ENCODE measurements at regions not wholly inside any gene's neighbourhood (a gene's known extent, or its start where the extent isn't known, plus 50 kb on each side); places are given as distances from the start of the nearest gene placed in this dataset.
"Not testable (repeated sequence)": the region's sequence is repeated elsewhere in the genome, so short reads cannot be mapped to it uniquely, and the experiment has no call there.

DNA sequence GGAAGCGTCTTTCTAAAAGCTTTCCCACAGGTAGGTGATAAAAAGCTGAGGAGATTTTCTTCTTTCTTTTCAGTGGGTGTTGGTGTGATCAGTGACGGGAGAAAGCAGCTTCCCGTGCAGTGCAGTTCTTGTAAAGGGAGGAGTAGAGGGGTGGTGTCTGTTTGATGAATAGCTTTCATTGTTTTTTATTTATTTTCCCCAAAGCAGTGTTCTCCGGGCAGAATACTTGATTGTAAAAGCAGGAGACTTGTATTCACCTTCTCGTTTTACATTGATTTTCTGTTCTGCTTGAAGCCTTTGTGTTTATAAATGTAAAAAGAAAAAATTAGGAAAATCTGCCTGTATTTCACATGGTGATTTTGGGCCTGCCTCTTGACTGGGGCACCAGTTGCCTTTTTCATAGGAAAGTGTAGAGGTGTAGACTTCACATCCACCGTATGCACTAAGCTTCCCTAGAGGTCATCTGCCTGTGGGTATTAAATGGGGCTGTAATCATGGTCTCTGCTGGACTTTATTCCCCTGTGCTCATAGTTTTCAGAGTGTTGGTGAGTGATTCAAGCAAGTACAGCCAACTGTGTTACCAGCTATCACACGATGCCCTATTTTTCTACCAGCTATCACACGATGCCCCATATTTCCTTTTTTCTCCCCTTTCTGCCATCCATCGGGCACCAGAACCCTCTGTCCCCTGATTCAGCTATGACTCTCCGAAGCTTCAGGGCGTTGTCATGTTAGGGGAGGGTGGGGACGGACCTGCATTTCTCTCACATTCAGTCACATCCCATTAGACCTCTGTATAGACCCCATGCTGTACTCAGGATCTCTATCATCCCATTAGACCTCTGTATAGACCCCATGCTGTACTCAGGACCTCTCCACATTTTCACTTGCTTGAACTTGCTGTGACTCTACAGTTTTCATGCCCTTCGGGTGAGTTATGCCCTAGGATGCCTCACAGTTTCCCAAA lies 526.5 kb downstream of the TRIML1 start:
- DNase-seq (ENCODE audit: low read depth) = no peak

- DNase-seq (ENCODE audit: low read depth) = not testable (repeated sequence)
Observed at GRCh38 chr4:188678691-188679090, 539.5 kb downstream of the TRIML1 start.

GRCh38 chr4:188680004-188680666 lies 540.9 kb downstream of the TRIML1 start:
- DNase-seq (ENCODE audit: low read depth) = no peak

- no peak for DNase-seq (ENCODE audit: low read depth)
Observed at GRCh38 chr4:188680667-188681063, 541.4 kb downstream of the TRIML1 start.

DNA sequence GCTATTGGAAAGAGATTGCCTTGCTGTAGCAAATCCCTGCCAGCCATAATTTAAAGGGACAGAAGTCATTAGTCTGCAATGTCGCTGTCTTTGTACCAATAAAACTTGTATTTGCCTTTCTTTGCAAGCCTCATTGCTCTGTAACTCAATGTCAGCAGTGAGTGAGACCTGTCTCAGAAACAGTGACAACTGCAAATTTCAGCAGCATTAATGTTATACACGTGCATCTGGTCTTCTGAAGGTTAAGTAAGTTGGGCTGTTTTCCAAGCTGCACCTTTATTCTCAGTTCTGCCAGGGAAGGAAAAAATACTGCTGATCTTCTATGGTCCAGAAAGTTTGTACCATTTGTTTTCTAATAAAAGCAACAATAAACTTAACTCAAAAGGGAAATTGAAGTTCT lies 543.1 kb downstream of the TRIML1 start:
- DNase-seq (ENCODE audit: low read depth) = no peak

DNA sequence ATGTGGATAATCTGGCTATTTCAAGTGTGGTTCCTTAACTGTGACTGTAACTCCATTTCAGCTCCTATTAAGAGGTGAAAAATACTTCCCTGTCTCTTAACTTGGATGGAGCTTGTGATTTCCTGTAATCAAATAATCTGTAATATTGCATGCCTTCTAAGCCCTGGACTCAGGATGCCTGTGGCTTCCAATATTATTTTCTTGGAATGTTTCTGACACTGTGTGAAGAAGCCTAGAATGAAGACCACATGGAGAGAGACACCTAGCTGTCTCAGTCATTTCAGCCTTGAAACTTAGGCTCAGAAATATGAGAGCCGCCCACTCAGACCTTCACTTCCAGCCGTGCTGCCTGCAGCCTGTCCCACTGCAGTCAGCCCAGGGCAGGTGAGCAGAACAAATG lies 544.3 kb downstream of the TRIML1 start:
- no peak for DNase-seq (ENCODE audit: low read depth)

- DNase-seq (ENCODE audit: low read depth) = no peak
Observed at GRCh38 chr4:188688956-188689355, 549.7 kb downstream of the TRIML1 start.

- no peak for DNase-seq (ENCODE audit: low read depth)
Observed at GRCh38 chr4:188691811-188692210, 552.6 kb downstream of the TRIML1 start.

DNA sequence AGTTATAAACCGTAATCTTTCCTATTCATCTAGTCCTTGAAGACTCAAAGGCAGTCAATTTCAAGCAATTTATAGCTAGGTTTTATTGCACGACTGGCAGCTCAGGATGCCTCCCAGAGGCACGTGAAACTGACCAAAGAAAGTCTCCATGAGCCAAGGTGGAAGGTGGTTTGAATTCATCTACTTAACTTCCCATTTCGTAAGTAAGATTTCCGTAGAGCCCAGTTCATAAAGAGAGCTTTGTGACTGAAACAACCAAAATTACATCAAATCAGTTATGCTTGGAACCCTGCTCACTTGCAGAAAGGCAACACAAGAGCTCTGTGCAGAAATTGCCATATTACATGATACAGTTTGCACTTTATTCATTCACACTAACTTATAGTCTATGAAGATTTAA lies 556.0 kb downstream of the TRIML1 start:
- DNase-seq (ENCODE audit: low read depth) = no peak

DNA sequence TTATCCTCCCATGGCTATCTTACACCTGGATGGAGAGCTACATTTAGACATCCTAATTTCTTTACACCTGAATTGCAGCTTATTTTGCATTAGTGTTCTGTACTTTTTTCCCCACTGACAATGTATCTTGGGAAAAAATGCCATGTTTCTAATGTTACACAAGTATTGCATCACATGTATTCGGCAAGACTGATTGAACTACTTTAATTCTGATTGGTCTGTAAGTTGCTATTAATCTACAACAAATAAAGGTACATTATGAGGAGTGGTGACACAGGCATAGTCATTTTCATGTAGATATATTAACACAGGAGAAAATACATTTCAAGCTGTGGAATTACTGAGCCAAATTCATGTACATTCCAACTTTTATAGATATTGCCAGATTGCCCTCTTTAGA lies 558.0 kb downstream of the TRIML1 start:
- no peak for DNase-seq (ENCODE audit: low read depth)

- DNase-seq (ENCODE audit: low read depth) = no peak
Observed at GRCh38 chr4:188701952-188702351, 562.7 kb downstream of the TRIML1 start.

- no peak for DNase-seq (ENCODE audit: low read depth)
Observed at GRCh38 chr4:188704288-188704687, 565.0 kb downstream of the TRIML1 start.

GRCh38 chr4:188707036-188707435 lies 567.8 kb downstream of the TRIML1 start:
- no peak for DNase-seq (ENCODE audit: low read depth)

GRCh38 chr4:188714501-188714900 lies 575.3 kb downstream of the TRIML1 start:
- DNase-seq (ENCODE audit: low read depth) = no peak

GRCh38 chr4:188714907-188715306 lies 575.7 kb downstream of the TRIML1 start:
- DNase-seq (ENCODE audit: low read depth) = no peak

DNA sequence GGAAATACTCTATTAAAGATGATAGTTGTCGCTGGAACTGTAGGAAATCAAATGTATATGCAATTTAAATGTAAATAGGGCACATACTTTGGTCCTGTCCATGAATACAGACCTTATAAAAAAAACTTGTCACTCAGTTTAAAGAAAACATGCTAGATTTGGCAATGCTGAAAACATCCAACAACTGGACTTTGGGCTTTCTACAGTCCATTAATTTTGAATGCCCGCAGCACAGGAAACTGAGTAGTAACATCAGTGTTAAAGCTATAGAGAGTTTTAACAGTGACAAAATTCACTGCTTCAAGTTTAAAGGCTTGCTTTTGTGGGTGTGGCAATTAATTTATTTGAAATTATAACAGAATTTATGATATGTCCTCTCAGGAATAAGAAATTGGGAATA lies 578.4 kb downstream of the TRIML1 start:
- DNase-seq (ENCODE audit: low read depth) = no peak

DNA sequence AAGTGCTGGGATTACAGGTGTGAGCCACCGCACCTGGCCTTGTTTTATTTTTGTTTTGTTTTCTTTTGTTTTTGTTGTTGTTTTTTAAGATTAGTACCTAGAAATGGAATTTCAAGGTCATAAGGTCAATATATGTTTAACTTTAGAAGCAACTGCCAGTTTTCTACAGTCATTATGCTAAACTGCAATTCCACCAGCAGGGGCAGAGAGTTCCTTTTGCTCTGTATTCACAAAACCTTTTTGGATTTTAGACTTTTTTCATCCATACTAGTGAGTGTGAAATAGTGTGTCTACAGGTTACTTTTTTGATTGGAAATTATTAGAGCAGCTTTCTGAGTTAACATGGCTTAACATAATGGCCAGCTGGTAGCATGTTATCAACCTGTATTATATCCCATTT lies 580.6 kb downstream of the TRIML1 start:
- DNase-seq (ENCODE audit: low read depth) = no peak

GRCh38 chr4:188722911-188723310 lies 583.7 kb downstream of the TRIML1 start:
- no peak for DNase-seq (ENCODE audit: low read depth)

GRCh38 chr4:188727746-188728145 lies 588.5 kb downstream of the TRIML1 start:
- DNase-seq (ENCODE audit: low read depth) = no peak

- no peak for DNase-seq (ENCODE audit: low read depth)
Observed at GRCh38 chr4:188728359-188728758, 589.1 kb downstream of the TRIML1 start.

- no peak for DNase-seq (ENCODE audit: low read depth)
Observed at GRCh38 chr4:188732131-188732530, 592.9 kb downstream of the TRIML1 start.

DNA sequence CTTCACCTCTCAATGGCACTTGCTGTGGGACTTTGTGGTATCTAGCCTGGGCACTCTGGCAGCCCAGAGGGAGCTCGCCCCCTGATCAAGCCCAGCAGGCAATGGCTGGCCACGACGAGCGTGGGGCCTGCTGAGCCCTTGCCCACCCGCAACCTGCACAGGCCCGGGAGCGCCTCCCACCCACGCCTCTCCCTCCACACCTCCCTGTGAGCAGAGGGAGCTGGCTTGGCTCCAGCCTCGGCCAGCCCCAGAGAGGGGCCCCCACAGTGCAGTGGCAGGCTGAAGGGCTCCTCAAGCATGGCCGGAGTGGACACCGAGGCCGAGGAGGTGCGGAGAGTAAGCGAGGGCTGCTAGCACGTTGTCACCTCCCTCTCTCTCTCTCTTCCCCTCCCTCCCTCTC lies 595.8 kb downstream of the TRIML1 start:
- DNase-seq (ENCODE audit: low read depth) = no peak

DNA sequence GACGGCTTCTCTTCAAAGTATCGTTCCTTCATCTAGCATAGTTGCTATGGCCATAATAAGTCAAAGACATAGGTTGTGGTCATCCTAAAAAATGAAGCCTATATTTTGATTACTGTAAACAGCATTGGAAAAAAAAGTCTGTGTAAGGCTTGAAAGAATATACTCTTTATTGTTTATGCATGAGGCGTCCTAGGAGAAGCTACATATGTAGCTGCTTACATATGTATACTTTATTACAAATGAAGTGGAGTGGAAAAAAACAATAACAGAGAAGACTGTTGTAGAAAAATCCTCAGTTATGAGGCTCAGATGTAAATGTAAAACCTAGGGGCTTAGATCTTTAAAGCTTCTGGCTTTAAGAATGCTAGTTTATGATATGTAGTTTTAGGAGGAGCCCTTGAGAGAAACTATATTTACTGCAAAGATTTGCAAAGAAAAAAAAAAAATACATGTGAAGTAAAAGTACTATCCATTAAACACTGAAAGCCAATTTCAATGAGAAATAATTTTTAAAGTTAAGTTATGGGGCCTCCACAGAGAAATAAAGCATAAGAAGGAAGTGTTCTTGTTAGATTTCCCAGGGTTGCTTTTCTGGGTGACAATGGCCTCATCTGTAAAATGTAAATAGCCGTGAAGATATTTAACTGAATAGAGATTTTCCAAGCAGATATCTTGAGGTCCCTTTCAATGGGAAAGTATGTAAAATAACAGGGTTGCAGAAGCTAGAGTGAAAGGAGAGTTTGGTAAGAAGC lies 598.2 kb downstream of the TRIML1 start:
- no peak for DNase-seq (ENCODE audit: low read depth)

All from activated T-cell treated with anti-CD3 and anti-CD28 coated beads for 48 hours (primary cell).